ENCODE measurements at regions not wholly inside any gene's neighbourhood (a gene's known extent, or its start where the extent isn't known, plus 50 kb on each side); places are given as distances from the start of the nearest gene placed in this dataset.
"Not testable (repeated sequence)": the region's sequence is repeated elsewhere in the genome, so short reads cannot be mapped to it uniquely, and the experiment has no call there.

DNA sequence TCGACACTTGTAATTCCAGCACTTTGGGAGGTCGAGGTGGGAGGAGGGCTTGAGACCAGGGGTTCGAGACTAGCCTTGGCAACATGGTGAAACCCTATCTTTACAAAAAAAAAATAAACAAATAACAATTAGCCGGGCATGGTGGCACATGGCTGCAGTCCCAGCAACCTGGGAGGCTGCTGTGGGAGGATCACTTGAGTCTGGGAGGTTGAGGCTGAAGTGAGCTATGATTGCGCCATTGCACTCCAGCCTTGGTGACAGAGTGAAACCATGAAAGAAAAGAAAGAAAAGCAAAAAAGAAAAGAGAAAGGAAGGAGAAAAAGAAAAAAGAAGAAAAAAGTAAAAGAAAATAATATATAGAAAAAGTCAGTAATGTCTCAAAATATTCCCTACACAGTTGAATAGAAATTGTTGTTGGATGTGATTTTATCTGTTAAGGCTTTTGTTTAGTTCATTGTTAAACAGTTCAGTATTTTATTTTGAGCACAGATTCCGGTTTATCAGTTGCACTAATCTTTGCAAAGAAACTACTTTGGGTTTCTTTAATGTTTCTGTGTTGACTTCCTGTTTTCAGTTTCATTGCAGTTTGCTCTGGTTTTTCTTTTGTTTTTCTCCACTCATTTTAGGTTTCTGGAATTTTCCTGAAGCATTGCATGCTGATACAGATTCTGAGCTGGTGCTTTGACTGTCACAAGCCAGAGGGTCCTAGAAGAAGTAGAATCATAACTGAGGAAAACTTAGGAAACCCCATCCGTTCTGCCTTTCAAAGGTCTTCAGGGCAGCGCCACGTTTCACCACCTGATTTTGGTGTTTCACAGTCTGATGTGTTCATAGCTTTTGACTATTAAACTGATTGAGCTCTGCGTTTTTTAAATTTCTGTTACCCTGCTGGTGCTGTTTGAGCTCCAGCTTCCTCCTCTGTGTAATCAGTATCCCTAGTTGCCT, 378.6 kb upstream of the AMELY start:
- H3K4me3 ChIP-seq (ENCODE audit: low read depth, low read length) = no peak overlapping the region
- H3K27ac ChIP-seq (ENCODE audit: low read depth, low read length) = no peak overlapping the region
- ChIA-PET CTCF (no interaction called here), POLR2A (no interaction called here)
- no peak for DNase-seq (ENCODE audit: low read depth, low spot score)
- H3K27me3 ChIP-seq (ENCODE audit: control insufficient read depth, insufficient read depth, low read length) = no peaks in the 10 kb centered on the region
- no peaks in the 10 kb centered on the region for H3K9me3 ChIP-seq (ENCODE audit: control insufficient read depth, insufficient read depth, low read length)
- TF ChIP-seq, protein P1, sequence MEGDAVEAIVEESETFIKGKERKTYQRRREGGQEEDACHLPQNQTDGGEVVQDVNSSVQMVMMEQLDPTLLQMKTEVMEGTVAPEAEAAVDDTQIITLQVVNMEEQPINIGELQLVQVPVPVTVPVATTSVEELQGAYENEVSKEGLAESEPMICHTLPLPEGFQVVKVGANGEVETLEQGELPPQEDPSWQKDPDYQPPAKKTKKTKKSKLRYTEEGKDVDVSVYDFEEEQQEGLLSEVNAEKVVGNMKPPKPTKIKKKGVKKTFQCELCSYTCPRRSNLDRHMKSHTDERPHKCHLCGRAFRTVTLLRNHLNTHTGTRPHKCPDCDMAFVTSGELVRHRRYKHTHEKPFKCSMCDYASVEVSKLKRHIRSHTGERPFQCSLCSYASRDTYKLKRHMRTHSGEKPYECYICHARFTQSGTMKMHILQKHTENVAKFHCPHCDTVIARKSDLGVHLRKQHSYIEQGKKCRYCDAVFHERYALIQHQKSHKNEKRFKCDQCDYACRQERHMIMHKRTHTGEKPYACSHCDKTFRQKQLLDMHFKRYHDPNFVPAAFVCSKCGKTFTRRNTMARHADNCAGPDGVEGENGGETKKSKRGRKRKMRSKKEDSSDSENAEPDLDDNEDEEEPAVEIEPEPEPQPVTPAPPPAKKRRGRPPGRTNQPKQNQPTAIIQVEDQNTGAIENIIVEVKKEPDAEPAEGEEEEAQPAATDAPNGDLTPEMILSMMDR (IDR thresholded peaks at IDR 0.05; ENCODE audit: low read depth, low read length) = no peak

DNA sequence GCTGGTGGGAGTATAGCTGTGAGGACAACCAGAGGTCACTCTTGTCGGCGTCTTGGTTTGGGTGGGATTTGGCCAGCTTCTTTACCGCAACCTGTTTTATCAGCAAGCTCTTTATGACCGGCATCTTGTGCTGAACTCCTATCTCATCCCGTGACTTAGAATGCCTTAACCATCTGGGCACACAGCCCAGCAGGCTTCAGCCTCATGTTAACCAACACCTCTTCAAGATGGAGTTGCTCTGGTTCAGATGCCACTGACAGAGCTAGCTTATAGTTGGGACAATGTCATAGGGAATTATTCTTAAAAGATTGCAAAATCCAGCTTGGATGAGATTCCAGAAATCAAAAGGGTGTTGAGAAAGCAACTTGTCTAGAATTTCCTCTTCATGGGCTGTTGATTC, 377.1 kb upstream of the AMELY start:
- ChIA-PET POLR2A (no interaction called here), CTCF (no interaction called here)
- Histone ChIP-seq H3K9me3 (ENCODE audit: control insufficient read depth, insufficient read depth, low read length) (no peaks in the 10 kb centered on the region), H3K27ac (ENCODE audit: low read depth, low read length) (no peak overlapping the region), H3K27me3 (ENCODE audit: control insufficient read depth, insufficient read depth, low read length) (no peaks in the 10 kb centered on the region), H3K4me3 (ENCODE audit: low read depth, low read length) (no peak overlapping the region)
- TF ChIP-seq, protein P1 (IDR thresholded peaks at IDR 0.05; ENCODE audit: low read depth, low read length) = no peak
- no peak for DNase-seq (ENCODE audit: low read depth, low spot score)

DNA sequence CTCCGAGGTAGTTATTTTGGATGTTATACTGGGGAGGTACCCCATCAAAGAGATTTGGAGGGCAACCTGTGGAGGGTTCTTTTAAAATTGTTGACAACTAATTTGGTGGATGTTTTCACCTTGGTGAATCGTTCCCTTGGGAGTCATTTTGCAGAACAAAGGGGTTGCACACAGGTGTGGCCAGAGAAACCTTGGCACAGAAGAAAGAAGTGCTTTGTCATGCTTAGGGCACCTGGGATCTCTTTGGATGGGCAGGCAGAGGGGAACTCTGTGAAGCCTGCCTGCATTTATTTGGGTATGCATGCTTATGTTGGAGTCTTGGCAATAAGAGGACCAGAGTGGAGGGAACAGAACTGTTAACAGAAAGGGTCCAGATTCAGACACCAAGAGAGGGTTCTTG, 376.4 kb upstream of the AMELY start:
- H3K4me3 ChIP-seq (ENCODE audit: low read depth, low read length); DNase-seq (ENCODE audit: low read depth, low spot score); H3K27ac ChIP-seq (ENCODE audit: low read depth, low read length); POLR2A ChIA-PET; CTCF ChIA-PET; H3K27me3 ChIP-seq (ENCODE audit: control insufficient read depth, insufficient read depth, low read length); H3K9me3 ChIP-seq (ENCODE audit: control insufficient read depth, insufficient read depth, low read length): not testable (repeated sequence)

DNA sequence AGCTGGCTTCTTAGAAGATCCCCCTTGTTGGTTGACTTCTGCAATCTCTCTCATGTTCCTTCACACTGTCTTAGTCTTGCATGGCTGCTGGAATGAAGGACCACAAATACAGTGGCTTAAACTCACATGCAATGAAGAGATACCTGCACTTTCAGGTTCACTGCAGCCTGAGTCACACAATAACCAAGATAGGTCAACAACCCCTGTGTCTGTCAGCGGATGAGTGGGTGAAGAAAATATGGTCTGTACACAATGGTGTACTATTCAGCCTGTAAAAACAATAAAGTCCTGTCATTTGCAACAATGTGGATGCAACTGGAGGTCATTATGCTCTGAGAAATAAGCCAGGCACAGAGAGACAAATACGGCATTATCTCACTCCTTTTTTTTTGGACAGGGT, 373.8 kb upstream of the AMELY start:
- no peak overlapping the region for H3K27ac ChIP-seq (ENCODE audit: low read depth, low read length)
- no peak overlapping the region for H3K4me3 ChIP-seq (ENCODE audit: low read depth, low read length)
- H3K9me3 ChIP-seq (ENCODE audit: control insufficient read depth, insufficient read depth, low read length) = no peaks in the 10 kb centered on the region
- CTCF ChIA-PET = interaction anchor here (0.7 kb wide), 1 partner anchor 373 kb away, joined by 3 read pairs; no protein-coding TSS in a partner anchor
- no peaks in the 10 kb centered on the region for H3K27me3 ChIP-seq (ENCODE audit: control insufficient read depth, insufficient read depth, low read length)
- no peak for DNase-seq (ENCODE audit: low read depth, low spot score)
- TF ChIP-seq, protein P1 (IDR thresholded peaks at IDR 0.05; ENCODE audit: low read depth, low read length) = no peak
- POLR2A ChIA-PET = no interaction called here

DNA sequence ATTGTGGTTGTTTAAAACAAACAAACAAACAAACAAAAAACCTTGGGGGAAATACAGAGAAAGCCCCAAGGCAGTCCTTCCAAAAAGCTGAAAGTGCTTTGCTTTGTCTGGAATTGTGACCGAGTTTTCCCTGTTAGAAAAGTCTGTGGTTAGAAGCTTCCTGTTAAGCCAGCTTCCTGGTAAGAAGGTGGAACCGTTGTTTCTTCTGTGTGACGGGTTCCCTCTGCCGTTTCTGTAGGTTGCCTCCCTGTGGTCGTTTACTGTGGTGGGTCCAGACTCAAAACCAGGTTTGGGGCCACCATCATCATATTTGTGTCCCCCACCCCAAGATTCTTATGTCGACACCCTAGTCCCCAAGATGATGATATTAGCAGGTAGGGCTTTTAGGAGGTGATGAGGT, 371.4 kb upstream of the AMELY start:
- Histone ChIP-seq H3K27ac (ENCODE audit: low read depth, low read length) (no peak overlapping the region), H3K9me3 (ENCODE audit: control insufficient read depth, insufficient read depth, low read length) (no peaks in the 10 kb centered on the region), H3K27me3 (ENCODE audit: control insufficient read depth, insufficient read depth, low read length) (no peaks in the 10 kb centered on the region), H3K4me3 (ENCODE audit: low read depth, low read length) (no peak overlapping the region)
- CTCF ChIA-PET = no interaction called here
- POLR2A ChIA-PET = no interaction called here
- TF ChIP-seq, protein P1 (IDR thresholded peaks at IDR 0.05; ENCODE audit: low read depth, low read length) = no peak
- DNase-seq (ENCODE audit: low read depth, low spot score) = no peak

DNA sequence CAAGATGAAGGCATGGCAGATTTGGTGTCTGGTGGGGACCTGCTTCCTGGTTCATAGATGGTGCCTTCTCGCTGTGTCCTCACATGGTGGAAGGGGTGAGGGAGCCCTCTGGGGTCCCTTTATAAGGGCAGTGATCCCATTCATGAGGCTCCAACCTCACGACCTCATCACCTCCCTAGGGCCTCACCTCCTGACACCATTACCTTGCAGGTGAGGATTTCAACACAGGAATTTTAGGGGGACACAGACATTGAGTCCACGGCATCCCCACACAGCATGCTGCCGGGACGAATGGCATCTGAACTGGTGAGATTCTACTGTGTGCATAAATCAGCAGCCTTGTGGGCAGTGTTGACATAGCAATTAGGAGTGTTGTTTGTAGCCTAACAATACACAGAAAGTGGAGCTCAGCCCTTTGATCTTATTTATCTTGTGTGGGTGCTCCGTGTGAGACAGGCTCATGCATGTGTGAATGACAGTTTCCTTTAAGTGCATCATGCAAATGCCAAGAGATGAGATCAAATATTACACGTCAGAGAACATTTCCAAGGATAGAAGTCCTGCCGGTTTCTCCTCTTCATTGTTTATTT, 368.7 kb upstream of the AMELY start:
- CTCF ChIA-PET; DNase-seq (ENCODE audit: low read depth, low spot score); POLR2A ChIA-PET; H3K9me3 ChIP-seq (ENCODE audit: control insufficient read depth, insufficient read depth, low read length); H3K4me3 ChIP-seq (ENCODE audit: low read depth, low read length); H3K27me3 ChIP-seq (ENCODE audit: control insufficient read depth, insufficient read depth, low read length); H3K27ac ChIP-seq (ENCODE audit: low read depth, low read length): not testable (repeated sequence)
